GM12892 (cell line): ENCODE measurements at regions not wholly inside any gene's neighbourhood (a gene's known extent, or its start where the extent isn't known, plus 50 kb on each side); places are given as distances from the start of the nearest gene placed in this dataset.

ENCODE experiments used
- POLR2A ChIP-seq: IDR thresholded peaks from 2 replicates; pipeline ENCODE4 v1.6.1; 2011; ENCODE audit warnings: low read depth, low read length, control low read depth
- TAF1 ChIP-seq: IDR thresholded peaks from 2 replicates; pipeline ENCODE4 v1.6.1; 2011; ENCODE audit warnings: low read depth, mild to moderate bottlenecking, control low read depth, low read length, borderline replicate concordance

- TF ChIP-seq TAF1 (no peak), POLR2A (no peak)
These were observed 71.7 kb upstream of the CDH2 start for GRCh38 chr18:28248653-28249052.
